Left colon (tissue), 2 donors: ENCODE measurements at regions not wholly inside any gene's neighbourhood (a gene's known extent, or its start where the extent isn't known, plus 50 kb on each side); places are given as distances from the start of the nearest gene placed in this dataset.
"Not testable (repeated sequence)": the region's sequence is repeated elsewhere in the genome, so short reads cannot be mapped to it uniquely, and the experiment has no call there.

Experiments used
- ATAC-seq: fragments of 200-7000 bp; cut with Tn5 transposase; one replicate; pipeline ENCODE4 v1.9.1; 2020; ENCODE audit warnings: mild to moderate bottlenecking, moderate library complexity
- DNase-seq, 2 donors: peaks; one replicate each; pipeline ENCODE4 v3.0.0-alpha.2; 2020
- intact Hi-C, 2 donors: fragments of 100-400 bp; cut with DNase I in 1 of 2; cut with micrococcal nuclease in 1 of 2; formaldehyde crosslinking; loops; one replicate each; pipeline versions ENCODE4 v1.11.2 to v1.14.0; 2022; cut with DNase I, micrococcal nuclease
- donor health status: DM: no; HTN: no; CAD: no.
- donor health status: DM: yes; HTN: yes; CAD: no.

- intact Hi-C loops = no loop called here
- DNase-seq (no peak), ATAC-seq (no peak)
Observed at GRCh38 chr17:43319293-43320124, 79.3 kb upstream of the ARL4D start.

GRCh38 chr17:43316522-43317142 is 82.2 kb upstream of the ARL4D start:
- ATAC-seq (no peak), DNase-seq (no peak)
- intact Hi-C loops = no loop called here

- intact Hi-C loops = no loop called here
- DNase-seq = no peak
- no peak for ATAC-seq
Observed at GRCh38 chr17:43315858-43316521, 82.2 kb upstream of the RNU2-1 start.

GRCh38 chr17:43315369-43315768 is 81.6 kb upstream of the RNU2-1 start:
- no peak for DNase-seq
- ATAC-seq = no peak
- intact Hi-C loops = no loop called here

DNA sequence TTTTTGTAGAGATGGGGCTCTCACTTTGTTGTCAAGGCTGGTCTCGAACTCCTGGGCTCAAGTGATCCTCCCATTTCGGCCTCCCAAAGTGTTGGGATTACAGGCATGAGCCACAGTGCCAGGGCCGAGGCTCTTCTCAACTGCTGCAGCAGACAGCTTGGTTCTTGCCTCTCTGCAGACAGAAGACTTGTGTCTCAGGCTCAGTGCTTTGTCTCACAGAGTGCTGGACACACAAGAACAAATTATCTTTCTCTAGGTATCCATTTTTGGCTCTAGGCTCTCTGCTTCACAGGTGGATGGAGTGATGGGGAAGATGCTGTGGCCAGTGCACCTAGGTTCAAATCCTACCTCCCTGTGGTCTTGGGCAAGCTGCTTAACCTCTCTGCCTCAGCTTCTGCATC is 80.8 kb upstream of the RNU2-1 start:
- DNase-seq (no peak), ATAC-seq (no peak)
- intact Hi-C loops = no loop called here

DNA sequence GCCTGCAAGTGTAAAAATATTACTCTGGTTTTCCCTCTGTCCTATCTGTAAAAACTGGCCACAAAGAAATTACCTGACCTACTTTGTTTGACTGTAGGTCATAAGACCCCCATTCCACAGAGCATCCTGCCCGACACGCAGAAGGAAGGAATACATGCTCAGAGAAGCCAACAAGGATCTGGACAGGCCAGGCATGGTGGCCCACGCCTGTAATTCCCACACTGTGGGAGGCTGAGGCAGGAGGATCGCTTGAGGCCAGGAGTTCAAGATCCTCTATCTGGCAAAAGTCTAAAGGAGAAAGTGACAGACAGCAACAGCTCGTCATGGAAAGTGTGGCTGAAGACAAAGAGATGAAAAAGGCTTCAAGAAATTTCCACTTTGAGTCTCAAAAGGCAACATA is 78.2 kb upstream of the RNU2-1 start:
- ATAC-seq (no peak), DNase-seq (no peak)
- intact Hi-C loops = no loop called here

DNA sequence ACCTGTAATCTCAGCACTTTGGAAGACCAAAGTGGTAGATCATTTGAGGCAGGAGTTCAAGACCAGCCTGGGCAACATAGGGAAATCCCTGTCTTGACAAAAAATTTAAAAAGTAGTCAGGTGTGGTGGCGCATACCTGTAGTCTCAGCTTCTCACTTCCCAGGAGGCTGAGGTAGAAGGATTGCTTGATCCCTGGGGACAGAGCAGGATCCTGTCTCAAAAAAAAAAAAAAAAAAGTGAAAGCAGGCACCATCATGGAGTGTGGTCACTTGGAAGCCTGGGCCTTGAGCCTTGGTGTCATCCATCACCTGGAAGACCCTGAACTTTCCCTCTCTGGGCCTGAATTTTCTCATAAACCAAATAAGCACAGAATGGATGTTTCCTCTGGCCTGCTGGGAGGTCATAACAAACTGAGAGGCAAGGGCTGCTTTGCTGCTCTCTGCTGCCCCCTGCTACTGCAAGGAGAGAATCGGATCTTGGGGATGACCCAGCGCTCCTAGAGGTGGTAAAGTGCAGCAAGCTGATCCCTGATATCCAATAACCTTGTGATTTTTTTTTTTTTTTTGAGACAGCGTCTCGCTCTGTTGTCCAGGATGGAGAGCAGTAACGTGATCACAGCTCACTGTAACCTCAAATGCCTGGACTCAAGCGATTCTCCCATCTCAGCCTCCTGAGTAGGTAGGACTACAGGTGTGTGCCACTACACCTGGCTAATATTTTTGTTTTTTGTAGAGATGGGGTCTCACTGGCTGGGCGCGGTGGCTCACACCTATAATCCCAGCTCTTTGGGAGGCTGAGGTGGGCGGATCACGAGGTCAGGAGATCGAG is 75.9 kb upstream of the RNU2-1 start:
- ATAC-seq (no peak), DNase-seq (no peak)
- intact Hi-C loops = no loop called here

- no peak for DNase-seq
- intact Hi-C loops = no loop called here
- ATAC-seq = no peak
Observed at GRCh38 chr17:43308999-43309398, 75.2 kb upstream of the RNU2-1 start.

- DNase-seq, intact Hi-C loops, ATAC-seq: not testable (repeated sequence)
Observed at GRCh38 chr17:43304792-43305191, 71.0 kb upstream of the RNU2-1 start.

DNA sequence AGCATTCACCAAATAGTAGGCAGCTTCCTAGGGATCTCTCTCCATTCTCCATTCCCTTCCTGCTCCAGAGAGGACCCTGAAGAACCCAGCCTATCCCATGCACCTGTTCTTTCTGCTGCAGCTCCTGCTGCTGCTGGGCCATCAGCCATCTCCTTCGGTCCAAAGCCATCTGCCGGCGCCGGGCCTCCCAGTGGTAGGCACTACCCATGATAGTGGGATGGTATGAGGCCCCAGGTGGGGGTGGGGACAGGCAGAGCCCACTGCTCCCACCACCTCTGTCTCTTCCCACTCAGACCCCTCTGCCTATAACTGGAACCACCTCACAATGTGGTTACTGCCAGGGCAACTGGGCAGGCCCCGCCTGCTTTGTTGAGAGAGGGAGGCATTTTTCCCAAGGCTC is 69.3 kb upstream of the RNU2-1 start:
- DNase-seq, ATAC-seq, intact Hi-C loops: not testable (repeated sequence)

- intact Hi-C loops, DNase-seq: not testable (repeated sequence)
Observed at GRCh38 chr17:43299300-43300076, 65.7 kb upstream of the RNU2-1 start.

DNA sequence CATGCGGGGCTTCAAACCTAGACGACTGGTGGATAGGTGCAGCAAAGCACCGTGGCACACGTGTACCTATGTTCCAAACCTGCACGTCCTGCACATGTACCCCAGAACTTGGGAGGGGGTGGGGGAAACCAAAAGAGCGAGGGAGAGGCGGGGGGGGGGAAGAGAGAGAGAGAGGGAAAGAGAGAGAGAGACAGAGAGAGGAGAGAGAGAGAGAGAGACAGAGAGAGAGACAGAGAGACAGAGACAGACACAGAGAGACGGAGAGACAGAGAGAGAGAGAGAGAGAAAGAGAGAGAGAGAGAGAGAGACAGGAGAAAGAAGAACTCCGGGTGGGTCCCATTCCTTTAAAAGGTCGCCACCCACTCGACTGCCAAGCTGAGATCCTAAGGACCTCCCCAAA is 55.9 kb upstream of the RNU2-1 start:
- DNase-seq, ATAC-seq, intact Hi-C loops: not testable (repeated sequence)

More at GRCh38 chr17:43299300-43300076, 65.7 kb upstream of the RNU2-1 start:
- not testable (repeated sequence) for ATAC-seq

- ATAC-seq, DNase-seq, intact Hi-C loops: not testable (repeated sequence)
Observed at GRCh38 chr17:43283606-43284005, 49.8 kb upstream of the RNU2-1 start.
